Gastrocnemius medialis (tissue), 4 donors: ENCODE measurements at regions not wholly inside any gene's neighbourhood (a gene's known extent, or its start where the extent isn't known, plus 50 kb on each side); places are given as distances from the start of the nearest gene placed in this dataset.

Source experiments
- ATAC-seq, 2 donors: fragments of 150-250 bp; one replicate each; pipeline ENCODE4 v1.9.1; 2016
- DNase-seq, 2 donors: peaks; one replicate each; pipeline ENCODE4 v3.0.0-alpha.2; 2019
- H3K27ac ChIP-seq, 4 donors: fragments of 200-600 bp; sonication (generic); 1 replicate in 1 of 4; 2 replicates in 3 of 4; pipeline ENCODE4 v1.5.1; 2016 to 2018; ENCODE audit warnings: mild to moderate bottlenecking in 2 of 4, moderate library complexity in 1 of 4
- H3K27me3 ChIP-seq, 3 donors: fragments of 200-600 bp; sonication (generic) in 2 of 3; 1 replicate in 1 of 3; 2 replicates in 2 of 3; pipeline versions ENCODE4 v1.5.1 to v1.6.0; 2016 to 2019; ENCODE audit warnings: mild to moderate bottlenecking in 1 of 3, moderate library complexity in 1 of 3
- H3K36me3 ChIP-seq, 2 donors: fragments of 200-600 bp; sonication (generic) in 1 of 2; one replicate each; pipeline ENCODE4 v1.5.1; 2017 to 2018
- H3K4me1 ChIP-seq, 2 donors: fragments of 200-600 bp; sonication (generic) in 1 of 2; one replicate each; pipeline ENCODE4 v1.5.1; 2016 to 2017; ENCODE audit warnings: mild to moderate bottlenecking in 2 of 2
- H3K4me3 ChIP-seq, 4 donors: fragments of 200-600 bp; sonication (generic) in 3 of 4; 1 replicate in 1 of 4; 2 replicates in 3 of 4; pipeline ENCODE4 v1.5.1; 2016 to 2019; ENCODE audit warnings: mild to moderate bottlenecking in 2 of 4
- H3K9me3 ChIP-seq, 3 donors: fragments of 200-600 bp; sonication (generic) in 2 of 3; 1 replicate in 1 of 3; 2 replicates in 2 of 3; pipeline ENCODE4 v1.5.1; 2016 to 2019
- CTCF ChIP-seq, 5 experiments: fragments of 450-650 bp in 3 of 5; fragments of 200-600 bp in 2 of 5; sonication (generic) in 2 of 5; IDR thresholded peaks in 4 of 5; conservative IDR thresholded peaks in 1 of 5; 1 replicate in 4 of 5; 2 replicates in 1 of 5; pipeline ENCODE4 v1.5.1; 2016 to 2019; ENCODE audit warnings: antibody characterized with exemption in 5 of 5, mild to moderate bottlenecking in 3 of 5, moderate library complexity in 3 of 5
- POLR2A ChIP-seq, 2 donors: fragments of 450-650 bp; IDR thresholded peaks; one replicate each; pipeline ENCODE4 v1.6.1; 2017; ENCODE audit warnings: antibody characterized with exemption in 2 of 2, mild to moderate bottlenecking in 2 of 2, moderate library complexity in 2 of 2
- in situ Hi-C, 4 donors: fragments of 200-750 bp; cut with MboI; loops; one replicate each; pipeline versions ENCODE4 v1.15.0 to v1.8.0; 2017; ENCODE audit warnings: low sequenced_read_pairs in 4 of 4
- intact Hi-C: fragments of 100-400 bp; cut with DNase I; formaldehyde crosslinking; loops from one replicate; pipeline ENCODE4 v1.15.1; 2023; ENCODE audit warnings: low total_unique reads

- H3K9me3 ChIP-seq, result no peaks in the 10 kb centered on the region
- H3K4me3 ChIP-seq, result no peak overlapping the region
- H3K36me3 ChIP-seq, result no peaks in the 10 kb centered on the region
- intact Hi-C loops (no loop called here), in situ Hi-C loops (no loop called here)
- ATAC-seq (no peak), DNase-seq (no peak)
- no peaks in the 10 kb centered on the region for H3K4me1 ChIP-seq
- H3K27me3 ChIP-seq, result no peaks in the 10 kb centered on the region
- H3K27ac ChIP-seq, result no peak overlapping the region
- no peak for TF ChIP-seq POLR2A (IDR thresholded peaks at IDR 0.05)
- no peak for TF ChIP-seq CTCF (IDR thresholded peaks at IDR 0.05 in 4 of 5, conservative IDR thresholded peaks at IDR 0.05 in 1 of 5)
Measured at GRCh38 chr3:170703121-170703588, 117.3 kb upstream of the SLC7A14 start.

DNA sequence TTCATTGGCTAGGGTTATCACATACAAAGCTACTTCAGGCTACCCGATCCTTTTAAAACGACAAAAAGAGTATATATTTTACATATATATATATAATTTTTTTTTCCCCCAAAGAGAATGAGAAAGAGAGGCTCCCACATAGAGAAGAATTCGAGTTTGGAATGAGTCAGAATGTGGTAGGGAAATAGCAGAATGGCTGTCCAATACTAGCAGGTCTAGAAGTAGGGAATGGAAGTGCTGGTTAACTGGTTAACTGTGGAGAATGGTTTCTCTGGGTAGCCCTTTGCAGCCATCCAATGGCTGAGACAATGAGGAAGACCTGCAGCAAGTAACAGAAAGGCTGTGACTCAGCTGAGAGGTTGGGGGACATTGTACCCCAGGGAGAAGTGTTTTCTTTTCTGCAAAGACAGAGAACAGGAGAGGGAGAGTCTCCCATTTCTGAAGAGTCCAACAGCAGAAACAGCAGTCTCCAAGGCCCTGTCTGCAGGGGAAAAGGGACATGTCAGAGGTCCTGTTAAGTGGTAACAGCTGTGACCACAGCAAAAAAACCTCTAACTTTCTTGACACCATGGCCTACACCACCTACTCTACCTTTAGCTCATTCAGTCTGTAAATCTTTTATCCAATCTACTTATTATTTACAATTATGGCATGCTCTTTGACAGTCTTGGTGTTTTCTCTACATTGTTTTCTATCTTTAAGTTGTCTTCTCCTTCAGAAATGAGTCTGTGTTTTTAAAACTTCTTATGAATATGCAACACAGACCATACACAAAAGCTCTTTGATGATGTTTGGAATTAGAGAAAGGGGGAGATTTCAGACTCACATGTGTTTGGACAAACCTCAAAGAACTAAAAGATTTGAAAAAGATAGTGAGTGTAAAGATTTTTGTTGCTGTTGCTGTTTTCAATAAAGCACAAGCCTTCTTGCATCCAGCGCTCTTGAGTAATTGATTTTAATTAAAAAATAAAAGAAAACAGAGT is 116.1 kb upstream of the SLC7A14 start:
- no peaks in the 10 kb centered on the region for H3K36me3 ChIP-seq
- H3K27me3 ChIP-seq, result no peaks in the 10 kb centered on the region
- TF ChIP-seq POLR2A (IDR thresholded peaks at IDR 0.05) (no peak), CTCF (IDR thresholded peaks at IDR 0.05 in 4 of 5, conservative IDR thresholded peaks at IDR 0.05 in 1 of 5) (no peak)
- intact Hi-C loops, result no loop called here
- H3K4me1 ChIP-seq, result no peaks in the 10 kb centered on the region
- H3K27ac ChIP-seq, result no peak overlapping the region
- in situ Hi-C loops, result no loop called here
- ATAC-seq (no peak), DNase-seq (no peak)
- H3K4me3 ChIP-seq, result no peak overlapping the region
- H3K9me3 ChIP-seq, result no peaks in the 10 kb centered on the region

DNA sequence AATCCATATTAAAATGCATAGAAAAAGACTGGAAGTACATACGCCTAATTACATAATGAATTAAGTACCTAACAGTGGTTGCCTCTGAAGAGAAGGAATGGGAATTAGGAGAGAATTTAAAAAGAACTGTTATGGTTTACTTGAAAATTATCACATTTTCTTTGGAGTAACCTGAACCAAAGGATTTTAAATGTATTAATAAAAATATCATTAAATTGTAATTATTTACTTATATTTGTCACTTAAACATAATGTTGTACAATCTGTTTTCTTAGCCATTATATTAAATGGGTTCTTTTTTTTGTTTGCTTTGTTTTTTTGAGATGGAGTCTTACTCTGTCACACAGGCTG is 114.2 kb upstream of the SLC7A14 start:
- TF ChIP-seq CTCF (IDR thresholded peaks at IDR 0.05 in 4 of 5, conservative IDR thresholded peaks at IDR 0.05 in 1 of 5) (no peak), POLR2A (IDR thresholded peaks at IDR 0.05) (no peak)
- no peak overlapping the region for H3K27ac ChIP-seq
- no peaks in the 10 kb centered on the region for H3K4me1 ChIP-seq
- H3K9me3 ChIP-seq, result no peaks in the 10 kb centered on the region
- ATAC-seq (no peak), DNase-seq (no peak)
- intact Hi-C loops, result no loop called here
- in situ Hi-C loops, result no loop called here
- no peak overlapping the region for H3K4me3 ChIP-seq
- H3K36me3 ChIP-seq, result no peaks in the 10 kb centered on the region
- H3K27me3 ChIP-seq, result no peaks in the 10 kb centered on the region

GRCh38 chr3:170699158-170700053 is 113.5 kb upstream of the SLC7A14 start:
- Histone ChIP-seq H3K27me3 (no peaks in the 10 kb centered on the region), H3K4me1 (no peaks in the 10 kb centered on the region), H3K9me3 (no peaks in the 10 kb centered on the region), H3K4me3 (no peak overlapping the region), H3K27ac (no peak overlapping the region), H3K36me3 (no peaks in the 10 kb centered on the region)
- DNase-seq (no peak), ATAC-seq (no peak)
- intact Hi-C loops (no loop called here), in situ Hi-C loops (loop anchor here in 2 of 4 donors (25.0 kb wide), 2 partner anchors 287 to 387 kb away; partner anchors contain the start of gene CLDN11 (in 1 of the 2))
- TF ChIP-seq POLR2A (IDR thresholded peaks at IDR 0.05), result no peak

DNA sequence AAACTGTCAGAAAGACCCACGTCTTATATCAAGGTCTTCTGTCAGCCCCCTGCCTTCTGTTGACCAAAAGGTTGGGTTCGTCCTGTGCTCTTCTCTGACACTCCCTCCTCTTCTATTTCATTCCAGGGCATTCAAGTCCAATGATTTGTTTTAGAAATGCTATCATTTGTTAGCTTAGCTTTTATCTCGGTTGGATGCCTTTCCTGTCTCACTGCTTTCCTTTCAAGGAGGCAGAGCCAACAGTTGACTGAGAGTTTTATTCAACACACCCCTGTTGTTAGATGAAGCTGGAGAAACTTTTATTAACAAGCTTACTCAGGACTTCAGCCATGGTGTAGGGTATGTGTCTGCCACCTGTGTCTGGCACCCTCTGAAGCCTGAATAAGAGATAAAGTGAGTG is 112.0 kb upstream of the SLC7A14 start:
- no peak for ATAC-seq
- intact Hi-C loops (no loop called here), in situ Hi-C loops (loop anchor here in 2 of 4 donors (25.0 kb wide), 2 partner anchors 286 to 386 kb away; partner anchors contain the start of gene CLDN11 (in 1 of the 2))

More for the DNA sequence above, 112.0 kb upstream of the SLC7A14 start:
- TF ChIP-seq CTCF (IDR thresholded peaks at IDR 0.05 in 4 of 5, conservative IDR thresholded peaks at IDR 0.05 in 1 of 5), result no peak
- no peak for TF ChIP-seq POLR2A (IDR thresholded peaks at IDR 0.05)
- Histone ChIP-seq H3K4me3 (no peak overlapping the region), H3K36me3 (no peaks in the 10 kb centered on the region), H3K27me3 (no peaks in the 10 kb centered on the region), H3K4me1 (no peaks in the 10 kb centered on the region), H3K27ac (no peak overlapping the region), H3K9me3 (no peaks in the 10 kb centered on the region)
- no peak for DNase-seq
